AG10803 (cell line): ENCODE measurements at regions not wholly inside any gene's neighbourhood (a gene's known extent, or its start where the extent isn't known, plus 50 kb on each side); places are given as distances from the start of the nearest gene placed in this dataset.

Experiments used
- DNase-seq: peaks from one replicate; pipeline ENCODE4 v3.0.0; 2010; ENCODE audit warnings: low read depth
- H3K4me3 ChIP-seq: 2 replicates; pipeline ENCODE4 v1.5.1; 2011; ENCODE audit warnings: mild to moderate bottlenecking, low read length, control low read depth
- CTCF ChIP-seq: conservative IDR thresholded peaks from 2 replicates; pipeline ENCODE4 v1.5.1; 2011; ENCODE audit warnings: mild to moderate bottlenecking, low read length, control low read depth, inconsistent platforms

DNA sequence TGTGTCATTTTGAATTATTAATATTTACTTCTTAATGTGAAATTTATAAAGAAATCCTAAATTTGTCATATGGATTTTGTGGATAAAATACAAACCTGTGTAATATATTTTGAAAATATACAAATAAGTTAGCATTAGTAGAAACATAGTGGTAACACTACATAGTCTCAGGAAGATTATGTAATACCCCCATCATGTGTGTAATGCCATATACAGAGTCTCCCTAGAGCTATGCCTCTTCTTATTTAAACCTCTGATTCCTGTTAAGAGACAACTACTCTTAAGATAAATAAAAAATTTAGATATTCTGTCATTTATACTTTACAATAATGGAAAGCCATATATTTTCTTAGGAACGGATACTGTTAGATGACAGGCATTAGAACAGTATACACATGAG, 2012.0 kb upstream of the LRRTM1 start:
- TF ChIP-seq CTCF, result no peak
- H3K4me3 ChIP-seq, result no peak overlapping the region
- no peak for DNase-seq

GRCh38 chr2:82314836-82315472, 2010.4 kb upstream of the LRRTM1 start:
- no peak overlapping the region for H3K4me3 ChIP-seq
- no peak for TF ChIP-seq CTCF
- DNase-seq, result no peak

- no peak for TF ChIP-seq CTCF
- no peak for DNase-seq
- no peak overlapping the region for H3K4me3 ChIP-seq
Measured at GRCh38 chr2:82307511-82307910, 2003.0 kb upstream of the LRRTM1 start.

- no peak for TF ChIP-seq CTCF
- H3K4me3 ChIP-seq, result no peak overlapping the region
- DNase-seq, result no peak
Measured at GRCh38 chr2:82301506-82301905, 1997.0 kb upstream of the LRRTM1 start.

DNA sequence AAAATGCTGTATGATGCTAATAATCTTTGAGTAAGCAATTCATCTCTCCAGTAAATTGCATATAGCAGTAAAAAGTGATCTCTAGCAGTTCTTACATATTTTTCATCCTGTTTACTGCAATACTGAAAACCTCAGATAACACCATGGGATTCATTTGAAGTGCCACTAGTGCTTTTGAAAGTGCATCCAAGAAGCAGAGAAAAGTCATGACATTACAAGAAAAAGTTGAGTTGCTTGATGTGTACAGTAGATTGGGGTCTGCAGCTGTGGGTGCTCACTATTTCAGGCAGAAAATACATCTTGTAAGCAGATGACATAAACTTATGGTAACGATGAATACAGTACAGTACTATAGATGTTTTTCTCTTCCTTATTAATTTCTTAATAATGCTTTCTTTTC, 1984.9 kb upstream of the LRRTM1 start:
- no peak overlapping the region for H3K4me3 ChIP-seq
- DNase-seq, result no peak
- TF ChIP-seq CTCF, result no peak

- no peak overlapping the region for H3K4me3 ChIP-seq
- no peak for TF ChIP-seq CTCF
- DNase-seq, result no peak
Measured at GRCh38 chr2:82283075-82283474, 1978.5 kb upstream of the LRRTM1 start.

- TF ChIP-seq CTCF, result no peak
- H3K4me3 ChIP-seq, result no peak overlapping the region
- no peak for DNase-seq
Measured at GRCh38 chr2:82282111-82282882, 1977.7 kb upstream of the LRRTM1 start.
